SK-N-SH treated with all-trans-retinoic acid at 6 μM for 48 hours (cell line): ENCODE measurements at regions not wholly inside any gene's neighbourhood (a gene's known extent, or its start where the extent isn't known, plus 50 kb on each side); places are given as distances from the start of the nearest gene placed in this dataset.

Experiments used
- CSDC2 ChIP-seq: fragments of 250-450 bp; sonication (Bioruptor Pico); IDR thresholded peaks from 2 replicates; pipeline ENCODE4 v1.5.0; 2020; ENCODE audit warnings: mild to moderate bottlenecking, moderate library complexity
- ESRRG ChIP-seq: fragments of 250-450 bp; sonication (Bioruptor Pico); IDR thresholded peaks from 2 replicates; pipeline ENCODE4 v1.6.1; 2021; ENCODE audit warnings: mild to moderate bottlenecking
- PATZ1 ChIP-seq: fragments of 250-450 bp; sonication (Bioruptor Pico); IDR thresholded peaks from 2 replicates; pipeline ENCODE4 v1.8.0; 2020; ENCODE audit warnings: mild to moderate bottlenecking, moderate library complexity, borderline replicate concordance
- SNAI2 ChIP-seq: fragments of 250-450 bp; sonication (Bioruptor Pico); IDR thresholded peaks from 2 replicates; pipeline ENCODE4 v1.5.0; 2020; ENCODE audit warnings: mild to moderate bottlenecking, moderate library complexity
- TF ChIP-seq, protein P1 (sequence below): fragments of 250-450 bp; sonication (Bioruptor Pico); IDR thresholded peaks from 2 replicates; pipeline ENCODE4 v1.8.0; 2021; ENCODE audit warnings: low read depth, mild to moderate bottlenecking, moderate library complexity, borderline replicate concordance

DNA sequence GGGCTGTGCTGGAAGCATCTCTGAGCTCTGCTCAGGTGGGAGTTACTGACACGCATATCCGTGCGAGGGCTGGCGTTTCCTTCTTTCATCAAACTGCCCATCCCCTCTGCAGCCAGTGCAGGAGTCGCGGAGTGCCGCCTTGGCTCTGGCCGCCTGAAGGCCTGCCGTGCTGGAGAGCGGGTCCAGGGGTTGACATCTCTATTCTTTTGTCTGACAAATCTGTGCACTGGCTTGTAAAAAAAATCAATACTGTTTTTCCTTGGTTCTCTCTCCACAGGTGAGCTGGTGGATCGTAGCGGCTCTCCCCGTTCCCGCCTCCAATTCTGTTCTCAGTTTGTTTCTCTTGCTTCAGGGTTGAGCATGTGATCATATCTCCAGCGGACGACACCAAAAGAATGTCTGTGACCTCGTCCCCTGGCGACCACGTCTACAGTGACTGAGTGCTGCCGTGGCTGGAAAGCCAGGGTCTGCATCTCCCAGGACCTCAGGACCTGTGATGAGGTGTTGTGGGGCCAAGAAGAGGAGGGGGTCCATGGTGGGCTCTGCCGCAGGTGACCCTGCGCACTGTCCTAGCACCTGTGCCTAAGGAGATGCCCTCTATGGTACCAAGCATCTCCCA is 214.3 kb upstream of the IRX4 start:
- TF ChIP-seq, protein P1, sequence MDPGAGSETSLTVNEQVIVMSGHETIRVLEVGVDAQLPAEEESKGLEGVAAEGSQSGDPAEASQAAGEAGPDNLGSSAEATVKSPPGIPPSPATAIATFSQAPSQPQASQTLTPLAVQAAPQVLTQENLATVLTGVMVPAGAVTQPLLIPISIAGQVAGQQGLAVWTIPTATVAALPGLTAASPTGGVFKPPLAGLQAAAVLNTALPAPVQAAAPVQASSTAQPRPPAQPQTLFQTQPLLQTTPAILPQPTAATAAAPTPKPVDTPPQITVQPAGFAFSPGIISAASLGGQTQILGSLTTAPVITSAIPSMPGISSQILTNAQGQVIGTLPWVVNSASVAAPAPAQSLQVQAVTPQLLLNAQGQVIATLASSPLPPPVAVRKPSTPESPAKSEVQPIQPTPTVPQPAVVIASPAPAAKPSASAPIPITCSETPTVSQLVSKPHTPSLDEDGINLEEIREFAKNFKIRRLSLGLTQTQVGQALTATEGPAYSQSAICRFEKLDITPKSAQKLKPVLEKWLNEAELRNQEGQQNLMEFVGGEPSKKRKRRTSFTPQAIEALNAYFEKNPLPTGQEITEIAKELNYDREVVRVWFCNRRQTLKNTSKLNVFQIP (CRISPR knock-in tag): no peak
- TF ChIP-seq SNAI2 (no peak), PATZ1 (CRISPR knock-in tag) (no peak), CSDC2 (no peak), ESRRG (CRISPR knock-in tag) (no peak)
